ENCODE measurements at regions not wholly inside any gene's neighbourhood (a gene's known extent, or its start where the extent isn't known, plus 50 kb on each side); places are given as distances from the start of the nearest gene placed in this dataset.

DNA sequence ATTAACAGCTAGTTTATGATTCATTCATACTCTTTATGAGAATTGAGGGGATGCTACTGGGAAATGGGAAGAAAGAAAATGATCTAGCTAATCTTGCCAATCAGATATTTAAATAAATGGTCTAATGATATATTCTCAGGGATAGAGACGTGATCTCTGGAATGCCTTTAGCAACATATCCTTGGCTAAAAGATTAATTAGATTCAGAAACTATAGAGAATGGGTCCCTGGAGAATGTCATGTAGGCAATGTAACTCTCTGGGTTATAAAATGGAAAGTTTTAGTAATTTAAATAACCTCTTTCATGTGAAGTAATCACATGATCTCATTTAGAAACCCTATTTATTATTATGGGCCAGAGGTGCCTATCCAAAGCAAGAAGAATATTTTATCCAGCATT lies 771.0 kb upstream of the CDH2 start:
- no peak for TF ChIP-seq CTCF (IDR thresholded peaks at IDR 0.05)

DNA sequence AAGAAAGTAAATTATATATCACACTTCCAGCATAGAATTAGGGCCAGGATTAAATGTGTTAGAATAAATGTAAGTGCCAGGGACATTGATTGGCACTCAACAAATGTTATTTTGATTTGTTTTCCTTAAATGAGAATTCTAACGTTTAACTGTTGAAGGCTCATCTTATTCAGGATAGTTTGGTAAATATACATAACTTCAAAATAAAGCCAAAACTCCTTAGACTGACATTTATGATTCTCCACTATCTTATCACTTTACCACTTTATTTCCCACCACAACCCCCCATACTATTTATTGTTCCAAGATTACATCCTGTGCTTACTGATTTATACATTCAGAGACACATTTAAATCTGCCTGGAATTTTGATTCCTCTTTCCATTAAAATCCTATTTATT lies 769.5 kb upstream of the CDH2 start:
- TF ChIP-seq CTCF (IDR thresholded peaks at IDR 0.05) = no peak

- TF ChIP-seq CTCF (IDR thresholded peaks at IDR 0.05) = no peak
Measured at GRCh38 chr18:28922936-28923335, 746.0 kb upstream of the CDH2 start.

- no peak for TF ChIP-seq CTCF (IDR thresholded peaks at IDR 0.05)
Measured at GRCh38 chr18:28916456-28916855, 739.5 kb upstream of the CDH2 start.

- no peak for TF ChIP-seq CTCF (IDR thresholded peaks at IDR 0.05)
Measured at GRCh38 chr18:28905509-28905908, 728.6 kb upstream of the CDH2 start.

- no peak for TF ChIP-seq CTCF (IDR thresholded peaks at IDR 0.05)
Measured at GRCh38 chr18:28904789-28905364, 727.9 kb upstream of the CDH2 start.

DNA sequence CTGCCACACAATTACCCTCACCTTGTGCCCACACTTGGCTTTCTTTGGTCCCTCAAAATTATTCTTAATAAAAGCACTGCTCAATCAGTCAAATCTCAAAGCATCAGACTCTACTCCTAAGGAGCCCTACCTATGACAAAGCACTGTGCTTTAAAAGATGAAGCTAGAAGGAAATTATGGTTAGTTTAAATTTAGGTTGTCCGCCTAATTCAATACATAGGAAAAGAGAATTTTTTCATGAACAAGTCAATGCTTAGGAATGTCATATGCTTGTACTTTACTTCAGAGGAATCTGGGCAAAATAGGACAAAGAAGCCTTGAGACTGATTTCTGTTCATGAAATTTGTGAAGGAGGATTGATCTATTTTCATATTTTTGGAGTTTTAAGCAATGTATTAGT lies 726.4 kb upstream of the CDH2 start:
- TF ChIP-seq CTCF (IDR thresholded peaks at IDR 0.05) = no peak

DNA sequence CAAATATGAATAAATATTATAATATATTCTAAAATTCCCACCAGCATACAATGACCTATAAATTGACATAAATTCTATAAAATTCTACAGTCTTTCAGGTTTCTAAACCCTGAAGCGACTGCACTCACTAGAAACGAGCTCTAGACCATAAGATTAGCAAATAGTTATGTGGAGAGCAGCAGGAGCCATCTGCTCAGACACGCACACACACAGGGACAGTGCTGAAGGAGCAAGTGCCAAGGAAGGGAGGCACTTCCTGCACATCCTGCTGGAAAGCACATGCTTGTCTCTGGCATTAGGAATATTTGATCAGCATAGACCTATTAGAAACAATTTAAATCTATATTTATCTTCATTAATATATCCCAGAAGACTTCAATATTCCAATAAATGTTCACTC lies 713.9 kb upstream of the CDH2 start:
- no peak for TF ChIP-seq CTCF (IDR thresholded peaks at IDR 0.05)
